HG02981 (cell line): ENCODE measurements at regions not wholly inside any gene's neighbourhood (a gene's known extent, or its start where the extent isn't known, plus 50 kb on each side); places are given as distances from the start of the nearest gene placed in this dataset.
"Not testable (repeated sequence)": the region's sequence is repeated elsewhere in the genome, so short reads cannot be mapped to it uniquely, and the experiment has no call there.

Source experiments
- ATAC-seq: cut with Tn5 transposase; IDR thresholded peaks from one replicate; pipeline ENCODE4 v1.9.1; 2021; ENCODE audit warnings: mild to moderate bottlenecking, moderate library complexity; ENCODE audit not compliant: unreplicated experiment

DNA sequence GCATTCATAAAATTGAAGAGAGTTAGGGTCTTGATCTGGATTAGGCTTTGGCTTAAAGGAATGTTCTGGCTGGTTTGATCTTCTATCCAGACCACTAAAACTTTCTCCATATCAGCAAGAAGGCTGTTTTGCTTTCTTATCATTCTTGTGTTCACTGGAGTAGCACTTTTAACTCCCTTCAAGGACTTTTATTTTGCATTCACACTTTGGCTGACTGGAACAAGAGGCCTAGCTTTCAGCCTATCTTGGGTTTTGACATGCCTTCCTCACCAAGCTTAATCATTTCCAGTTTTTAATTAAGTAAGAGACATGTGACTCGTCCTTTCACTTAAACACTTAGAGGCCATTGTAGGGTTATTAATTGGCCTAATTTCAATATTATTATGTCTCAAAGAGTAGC, 190.3 kb downstream of the RAB11FIP2 start:
- ATAC-seq: not testable (repeated sequence)

DNA sequence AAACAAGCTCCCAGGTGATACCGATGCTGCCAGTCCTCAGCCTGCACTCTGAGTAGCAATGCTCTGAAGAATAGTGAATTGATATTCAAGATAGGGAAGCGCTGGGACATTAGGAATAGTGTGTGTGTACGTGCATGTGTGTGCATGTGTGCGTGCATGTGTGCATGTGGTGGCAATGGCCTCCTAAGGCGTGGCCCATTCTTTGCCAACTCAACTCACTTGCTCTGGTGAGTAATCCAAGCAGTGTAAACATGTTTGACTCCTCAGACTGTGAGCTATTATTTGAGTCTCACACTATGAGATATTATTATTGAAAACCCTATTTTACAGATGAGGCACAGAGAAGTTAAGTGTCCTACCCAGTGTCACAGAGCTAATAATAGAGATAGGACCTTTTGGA, 186.6 kb downstream of the RAB11FIP2 start:
- no peak for ATAC-seq

DNA sequence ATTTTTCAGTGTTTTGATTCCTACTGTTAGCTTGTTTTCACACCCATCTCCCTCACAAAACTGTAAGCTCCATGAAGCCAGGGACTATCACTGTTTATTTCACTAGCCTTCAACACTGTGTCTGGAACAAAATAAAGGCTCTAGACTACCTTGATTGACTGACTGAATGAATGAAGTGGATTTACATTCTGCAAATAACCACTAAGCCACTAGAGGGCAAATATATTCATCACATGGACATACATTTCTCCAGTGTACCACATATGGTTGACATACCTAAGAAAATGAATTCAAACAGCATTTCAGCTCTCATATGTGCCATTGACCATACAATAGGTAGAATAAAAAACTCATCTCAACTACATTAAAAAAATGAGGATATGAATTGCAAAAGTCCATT, 185.9 kb downstream of the RAB11FIP2 start:
- ATAC-seq: no peak

DNA sequence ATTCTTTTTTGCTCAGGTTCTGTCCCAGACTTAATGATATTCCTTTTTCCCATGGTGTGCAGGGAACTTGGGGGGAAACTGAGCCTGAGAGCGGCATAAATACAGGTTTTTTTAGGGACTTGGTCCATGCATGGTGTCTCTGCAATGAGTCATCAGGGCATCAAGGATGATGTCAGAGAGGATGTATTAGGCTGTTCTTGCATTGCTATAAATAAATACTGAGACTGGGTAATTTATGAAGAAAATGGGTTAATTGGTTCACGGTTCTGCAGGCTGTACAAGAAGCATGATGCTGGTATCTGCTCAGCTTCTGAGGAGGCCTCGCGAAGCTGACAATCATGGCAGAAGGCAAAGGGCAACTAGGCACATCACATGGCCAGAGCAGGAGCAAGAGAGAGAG, 185.4 kb downstream of the RAB11FIP2 start:
- ATAC-seq: no peak

DNA sequence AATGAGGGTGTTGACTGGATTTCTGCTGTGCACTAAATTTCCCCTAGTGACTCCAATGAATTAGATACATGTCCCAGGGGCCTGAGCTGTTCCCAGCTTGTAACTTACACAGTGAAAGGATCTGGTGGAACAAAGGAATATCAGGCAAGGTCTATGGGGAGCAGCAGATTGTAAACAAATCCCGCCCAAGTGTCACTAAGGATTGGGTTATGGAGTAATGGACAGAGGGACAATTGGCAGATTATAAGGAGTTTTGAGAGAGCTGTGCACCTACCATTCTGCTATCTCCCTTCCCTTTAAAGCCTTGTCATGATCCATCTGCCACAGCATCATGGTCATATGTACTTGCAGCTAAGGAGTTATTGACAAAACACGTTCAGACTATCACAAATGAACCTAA, 183.0 kb downstream of the RAB11FIP2 start:
- ATAC-seq: no peak

DNA sequence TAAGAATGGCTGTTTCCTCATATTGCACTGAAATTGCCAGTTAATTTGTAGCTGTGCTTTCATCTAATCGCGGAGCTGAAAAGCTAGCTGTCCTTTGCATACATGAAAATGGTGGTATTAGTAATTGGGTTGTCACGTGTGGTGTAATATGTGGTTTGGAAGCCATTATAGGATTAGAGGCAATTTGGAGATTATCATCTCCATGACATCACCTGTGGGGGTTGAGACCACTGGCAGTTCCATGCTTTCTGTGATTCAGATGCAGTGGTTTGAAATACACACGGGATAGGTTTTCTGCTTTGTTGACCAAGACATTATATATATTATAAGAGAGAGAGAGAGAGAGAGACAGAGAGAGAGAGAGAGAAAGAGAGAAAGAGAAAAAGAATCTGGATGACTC, 180.8 kb downstream of the RAB11FIP2 start:
- ATAC-seq: no peak

DNA sequence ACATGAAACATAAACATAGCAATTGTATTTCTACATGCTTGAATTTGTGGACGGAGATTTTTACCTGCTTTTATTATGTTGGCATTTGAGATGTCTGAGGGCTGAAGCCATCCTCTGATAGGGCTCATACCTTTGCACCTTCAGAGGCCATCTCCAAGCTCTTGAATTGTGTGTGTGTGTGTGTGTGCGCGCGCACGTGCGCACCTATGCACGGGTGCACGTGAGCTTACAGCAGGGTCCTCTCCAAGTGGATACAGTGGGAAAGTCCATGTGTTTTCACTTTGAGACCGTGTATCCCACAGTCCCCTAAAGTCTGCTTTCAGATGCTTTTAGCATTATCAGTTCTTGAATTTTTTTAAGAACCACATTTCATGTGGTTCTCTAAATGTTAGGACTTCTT, 178.6 kb downstream of the RAB11FIP2 start:
- ATAC-seq: no peak

DNA sequence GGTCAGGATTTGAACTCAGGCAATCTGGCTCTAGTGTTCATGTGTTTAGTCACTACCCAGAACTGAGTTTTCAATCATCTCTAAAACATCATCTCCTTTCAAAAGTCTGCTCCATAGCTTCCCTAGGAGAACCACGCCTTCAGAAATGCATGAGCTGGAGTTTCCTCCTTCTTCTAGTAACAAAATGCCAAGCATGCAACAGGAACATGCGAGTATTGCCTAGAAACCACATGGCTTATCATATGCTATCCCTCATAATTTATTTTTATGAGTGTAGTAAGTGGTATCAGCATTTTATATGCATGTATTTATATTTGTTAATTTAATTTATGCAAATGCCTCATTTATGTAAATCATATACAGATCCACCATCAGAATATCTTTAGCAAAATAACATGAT, 170.9 kb downstream of the RAB11FIP2 start:
- ATAC-seq: no peak

DNA sequence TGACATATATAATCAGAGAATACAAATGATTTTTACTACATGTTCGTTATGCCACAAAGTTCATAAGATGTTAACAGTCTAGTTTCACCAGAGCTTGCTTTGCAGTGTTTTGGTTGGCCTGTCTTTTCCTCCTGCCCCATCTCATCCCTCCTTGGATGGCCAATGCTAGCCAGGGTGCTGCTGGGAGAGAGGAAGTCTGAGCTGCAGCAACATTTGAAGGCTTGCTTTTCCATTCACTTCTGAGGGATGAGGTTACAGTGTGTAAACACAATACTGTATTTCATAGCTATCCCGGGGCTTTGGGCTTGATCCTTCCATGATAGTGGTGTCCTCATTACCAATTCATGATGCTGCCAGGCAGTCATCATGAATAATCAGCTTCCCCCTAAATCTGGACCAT, 170.5 kb downstream of the RAB11FIP2 start:
- ATAC-seq: no peak

DNA sequence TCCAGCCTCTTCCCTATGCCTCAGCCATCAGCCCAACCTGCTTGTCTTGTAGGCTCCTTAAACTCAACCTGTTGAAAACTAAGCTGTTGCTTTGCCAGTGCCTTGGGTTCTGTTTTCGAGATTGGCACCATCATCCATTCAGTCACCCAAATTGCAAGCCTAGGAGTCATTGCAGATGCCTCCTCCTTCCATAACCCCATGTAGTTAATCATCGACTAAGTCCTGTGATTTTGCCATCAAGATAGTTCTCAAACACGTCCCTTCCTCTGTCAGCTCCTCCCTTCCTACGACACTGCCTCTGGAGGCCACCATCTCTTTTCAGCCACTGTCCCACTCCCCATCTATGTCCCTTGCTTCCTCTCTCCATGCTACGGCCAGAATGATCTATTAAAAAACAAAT, 168.1 kb downstream of the RAB11FIP2 start:
- no peak for ATAC-seq

DNA sequence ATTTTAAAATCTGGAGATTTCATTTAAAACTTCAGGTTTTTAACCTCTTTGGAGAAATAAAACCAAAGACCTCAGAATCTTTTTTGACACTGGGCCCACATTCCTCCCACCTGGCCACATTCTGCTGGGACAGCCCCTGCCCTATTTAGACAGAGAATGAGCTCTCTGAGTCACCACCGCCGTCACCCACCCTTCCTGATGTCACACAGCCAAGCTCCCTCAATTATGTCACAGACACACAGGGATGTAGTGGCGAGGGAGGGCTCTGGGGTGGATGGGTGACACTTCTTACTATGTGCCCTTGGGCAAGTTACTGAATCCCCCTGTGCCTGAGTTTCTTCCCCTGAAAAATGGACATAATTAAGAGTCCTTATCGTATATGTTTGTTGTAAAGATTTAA, 162.6 kb downstream of the RAB11FIP2 start:
- no peak for ATAC-seq

DNA sequence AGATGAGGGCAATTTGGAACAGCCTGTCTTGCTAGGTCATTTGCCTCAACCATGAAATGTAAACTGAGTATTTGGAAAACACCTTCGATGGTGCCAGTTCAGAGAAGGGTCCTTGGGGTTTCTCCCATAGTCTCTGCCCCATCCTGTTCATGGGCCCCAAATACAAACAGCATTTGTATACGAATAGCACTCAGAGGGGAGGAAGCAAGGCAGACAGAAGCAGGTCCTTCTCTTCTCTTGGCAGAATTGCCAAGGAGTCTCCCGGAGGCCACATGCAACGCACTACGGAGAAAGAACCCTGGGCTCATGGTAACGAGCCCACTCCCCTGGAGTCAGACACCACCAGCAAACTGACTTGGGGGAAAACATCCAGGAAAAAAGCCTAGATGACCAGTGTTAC, 162.1 kb downstream of the RAB11FIP2 start:
- ATAC-seq: no peak

DNA sequence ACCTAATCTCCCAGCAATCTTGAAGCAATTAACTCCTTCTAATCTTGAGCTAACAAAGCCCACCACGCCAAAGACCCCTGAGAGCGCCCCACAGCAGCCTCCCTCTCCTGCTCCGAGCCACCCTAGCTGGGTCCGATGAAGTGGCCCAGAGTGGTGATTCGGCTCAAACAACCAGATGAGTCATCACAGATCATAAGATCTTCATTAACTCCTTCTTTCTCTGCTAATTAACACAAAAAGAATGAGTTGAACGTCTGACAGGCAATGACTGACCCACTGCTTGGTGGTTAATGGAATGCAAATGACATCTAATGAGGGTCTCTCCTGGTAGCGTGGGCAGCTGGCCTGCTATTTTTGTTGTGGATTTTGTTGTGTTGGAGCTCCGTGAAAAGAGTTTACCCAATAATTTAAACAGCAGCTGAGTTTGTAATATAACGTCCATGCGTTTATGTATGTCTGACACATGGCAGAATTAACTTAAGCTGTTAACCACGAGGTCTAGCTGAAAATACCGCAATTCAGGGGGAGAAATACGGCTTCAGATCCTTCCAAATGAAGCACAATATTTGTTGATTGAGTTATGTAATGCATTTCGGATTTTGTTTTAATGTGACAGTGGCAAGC, 161.4 kb downstream of the RAB11FIP2 start:
- ATAC-seq: no peak

DNA sequence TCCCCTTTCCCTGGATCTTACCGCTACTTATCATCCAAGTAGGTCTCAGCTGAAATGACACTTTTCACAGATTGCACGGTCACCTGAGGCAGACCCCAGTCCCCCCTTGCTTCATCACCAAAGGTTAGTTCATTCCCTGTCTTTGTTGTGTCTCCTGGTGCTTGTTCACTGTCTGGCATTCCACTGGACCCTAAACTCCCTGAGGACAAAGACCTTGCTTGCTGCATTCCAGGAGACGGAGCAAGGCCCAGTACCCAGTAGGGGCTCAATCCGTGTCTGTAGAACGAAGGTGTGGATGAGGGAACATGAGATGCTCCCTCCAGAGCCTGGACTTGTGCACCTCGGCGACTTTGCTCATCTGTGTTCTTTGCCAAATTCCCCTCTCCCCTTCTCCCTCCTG, 160.0 kb downstream of the RAB11FIP2 start:
- ATAC-seq: no peak

DNA sequence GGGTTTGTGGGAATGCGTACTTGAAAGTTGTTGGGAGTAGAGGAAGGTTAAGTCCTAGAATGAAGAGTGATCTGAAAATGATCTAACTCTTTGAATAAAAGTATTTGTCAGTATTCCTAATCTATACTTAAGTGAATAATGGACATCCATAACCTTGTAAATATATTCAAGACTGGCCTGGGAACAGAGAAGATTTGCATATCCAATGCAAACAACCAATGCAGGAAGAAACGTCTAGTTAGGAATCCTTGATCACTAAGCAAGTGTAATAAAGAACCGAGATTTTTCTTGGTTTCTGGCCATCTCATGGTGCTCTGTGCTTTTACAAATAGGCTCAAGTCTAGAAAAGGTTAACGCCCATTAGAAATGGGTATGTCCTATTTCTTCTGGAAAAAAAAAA, 157.1 kb downstream of the RAB11FIP2 start:
- no peak for ATAC-seq

DNA sequence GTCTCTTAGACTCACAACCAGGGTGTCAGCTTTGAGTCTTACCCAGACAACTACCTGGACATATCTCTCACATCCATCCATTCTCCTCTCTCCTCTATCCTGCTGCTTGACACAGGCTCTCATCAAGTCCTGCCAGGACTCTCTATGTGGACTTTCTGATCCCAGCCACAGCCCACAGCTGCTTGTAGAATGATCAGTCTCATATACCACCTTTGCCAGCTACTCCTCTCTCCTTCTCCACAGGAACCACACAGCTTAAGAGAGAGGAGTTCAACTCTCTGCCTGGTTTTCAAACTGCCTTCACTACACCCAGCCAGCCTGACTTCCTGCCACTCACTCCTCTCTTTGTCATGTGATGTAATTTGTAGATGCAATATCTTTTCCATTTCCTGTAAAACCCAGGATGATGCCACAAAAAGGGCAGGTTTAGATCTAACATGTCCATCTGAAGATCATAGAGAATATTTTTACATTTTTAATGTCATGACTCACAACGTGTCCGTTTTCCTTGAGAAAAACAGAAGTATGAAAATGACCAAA, 154.0 kb downstream of the RAB11FIP2 start:
- no peak for ATAC-seq

DNA sequence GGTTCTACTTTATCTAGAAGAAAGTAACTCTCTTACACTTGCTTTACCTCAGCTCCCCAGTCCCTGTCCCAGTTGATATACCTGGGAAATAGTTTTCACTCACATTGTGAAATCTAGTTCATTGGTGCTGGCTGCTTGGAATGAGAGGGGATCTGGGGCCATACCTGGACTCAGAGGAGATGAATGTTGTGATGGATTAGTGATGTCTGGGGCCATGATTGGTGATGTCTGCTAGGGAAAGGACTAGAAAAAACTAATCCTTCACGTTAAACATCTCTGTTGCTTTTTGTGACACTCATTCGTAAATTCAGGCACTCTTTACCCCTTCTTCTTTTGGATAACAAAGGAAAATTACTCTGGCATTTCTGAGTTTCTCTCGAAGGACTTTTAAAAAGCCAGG, 152.4 kb downstream of the RAB11FIP2 start:
- ATAC-seq: no peak

DNA sequence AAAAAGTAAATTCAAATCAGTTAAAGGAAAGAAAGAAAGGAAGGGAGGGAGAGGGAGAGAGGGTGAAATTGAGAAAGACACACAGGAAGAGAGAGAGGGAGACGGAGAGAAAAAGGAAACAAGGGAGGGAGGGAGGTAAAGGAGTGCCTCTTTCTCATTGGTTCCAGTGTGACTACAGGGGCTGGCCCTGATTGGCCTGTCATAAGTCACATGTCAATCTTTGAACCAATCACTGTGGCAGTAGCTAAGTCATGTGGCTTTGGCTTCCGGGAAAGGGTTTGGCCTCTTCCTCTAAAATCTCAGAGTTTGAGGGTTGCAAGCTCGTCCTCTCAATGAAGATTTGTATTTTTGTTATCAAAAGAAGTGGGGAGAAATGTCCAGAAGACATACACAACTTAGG, 150.2 kb downstream of the RAB11FIP2 start:
- ATAC-seq: no peak

DNA sequence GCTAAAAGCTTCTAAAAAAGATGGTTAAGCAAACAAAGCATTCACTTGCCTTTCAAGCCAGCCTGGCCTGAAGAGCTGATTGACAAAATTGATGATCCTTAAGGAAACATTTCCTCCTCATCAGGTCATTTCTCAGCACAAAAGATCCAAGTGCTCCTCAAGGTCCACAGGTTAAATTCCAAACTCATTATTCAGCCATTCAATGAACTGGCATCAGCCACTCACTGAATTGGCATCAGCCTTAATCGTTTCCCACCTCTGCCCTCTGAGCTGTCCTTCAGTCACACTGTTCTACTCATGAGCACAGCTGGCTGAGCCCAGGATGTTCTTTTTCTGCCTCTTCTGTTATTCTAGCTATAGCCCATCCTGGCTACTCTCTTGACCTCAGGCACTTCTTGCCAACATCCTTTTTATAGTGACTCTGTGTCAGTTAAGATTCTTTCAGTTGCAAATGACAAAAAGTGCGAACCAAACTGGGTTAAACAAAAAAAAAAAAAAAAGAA, 147.5 kb downstream of the RAB11FIP2 start:
- no peak for ATAC-seq

DNA sequence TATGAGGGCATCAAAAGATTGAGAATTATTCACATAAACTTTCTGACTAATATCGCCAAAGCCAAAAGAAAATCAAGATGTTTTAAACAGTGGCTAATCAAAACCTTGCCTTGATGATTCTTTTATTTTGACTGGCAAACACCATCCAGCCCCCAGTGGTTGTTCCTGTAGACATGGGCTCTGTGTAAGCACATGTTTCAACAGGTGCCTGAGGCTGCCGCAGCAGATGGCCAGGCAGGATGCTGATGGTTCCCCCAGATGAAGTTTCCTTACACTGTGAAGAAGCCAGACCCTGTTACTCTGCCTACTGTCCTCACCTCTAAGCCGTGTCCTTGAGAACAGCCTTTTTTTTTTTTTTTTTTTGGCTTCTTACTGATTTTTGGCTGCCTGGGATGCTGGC, 146.5 kb downstream of the RAB11FIP2 start:
- ATAC-seq: no peak

DNA sequence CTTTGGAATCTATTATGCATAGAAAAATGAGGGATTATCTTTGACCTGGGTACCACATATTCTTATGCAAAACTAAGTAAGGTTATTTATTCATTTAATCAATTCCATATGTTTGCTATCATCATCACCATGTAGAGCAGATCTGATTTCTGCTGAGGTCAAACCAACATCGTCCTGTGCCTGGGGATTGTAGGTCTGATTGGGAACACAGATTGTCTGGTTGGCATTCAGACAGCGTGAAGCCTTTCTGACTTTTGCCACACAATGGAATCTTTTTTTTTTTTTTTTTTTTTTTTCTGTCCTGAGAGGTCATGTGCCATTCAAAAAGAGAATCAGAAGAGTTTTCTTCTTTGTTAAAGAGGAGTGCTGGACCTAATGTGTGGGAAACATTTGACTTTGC, 142.9 kb downstream of the RAB11FIP2 start:
- ATAC-seq: no peak

DNA sequence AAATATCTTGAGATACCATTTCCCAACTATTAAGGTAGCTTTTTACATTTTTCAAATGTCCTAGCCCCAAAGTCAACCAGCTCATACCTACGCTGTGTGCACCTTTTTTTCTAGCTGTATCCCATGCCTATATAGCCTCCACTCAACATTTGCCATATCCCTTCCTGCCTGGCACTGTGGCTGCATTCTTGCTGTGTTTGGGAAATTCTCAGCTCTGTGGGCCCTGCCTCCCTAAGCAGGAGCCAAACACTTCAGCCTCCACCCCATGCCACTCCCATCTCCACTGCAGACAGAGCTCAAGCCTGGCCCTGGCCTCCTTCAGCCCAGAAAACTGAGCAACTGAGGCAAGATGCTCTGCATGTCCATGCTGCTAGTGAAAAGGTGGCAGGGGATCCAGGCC, 141.3 kb downstream of the RAB11FIP2 start:
- no peak for ATAC-seq

DNA sequence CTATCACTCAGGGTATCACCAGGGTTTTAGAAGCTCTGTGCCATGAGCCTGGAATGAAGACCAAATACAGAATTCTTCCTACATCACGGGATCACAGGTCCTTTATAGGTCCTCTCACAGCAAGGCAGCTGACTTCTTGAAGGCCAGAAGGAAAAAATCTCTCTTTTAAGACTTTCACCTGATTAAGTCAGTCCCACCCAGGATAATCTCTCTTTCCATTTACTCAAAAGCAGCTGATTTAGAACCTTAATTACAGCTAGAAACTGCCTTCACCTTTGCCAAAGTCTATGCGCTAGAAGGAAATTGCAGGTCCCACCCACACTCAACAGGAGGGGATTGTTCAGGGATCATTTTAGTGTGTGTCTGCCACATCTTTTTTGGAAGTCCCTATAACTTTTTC, 135.1 kb downstream of the RAB11FIP2 start:
- no peak for ATAC-seq
